Breast epithelium (tissue), 3 donors: ENCODE measurements at regions not wholly inside any gene's neighbourhood (a gene's known extent, or its start where the extent isn't known, plus 50 kb on each side); places are given as distances from the start of the nearest gene placed in this dataset.
"Not testable (repeated sequence)": the region's sequence is repeated elsewhere in the genome, so short reads cannot be mapped to it uniquely, and the experiment has no call there.

Source experiments
- POLR2A ChIP-seq: fragments of 450-650 bp; IDR thresholded peaks from one replicate; pipeline ENCODE4 v1.6.1; 2016; ENCODE audit warnings: antibody characterized with exemption, mild to moderate bottlenecking, moderate library complexity
- POLR2AphosphoS5 ChIP-seq, 3 donors: sonication (generic); formaldehyde crosslinking; IDR thresholded peaks; one replicate each; pipeline ENCODE4 v1.6.1; 2017; ENCODE audit warnings: antibody characterized with exemption in 3 of 3
- TF ChIP-seq, protein P1 (sequence below), 3 donors: fragments of 450-650 bp; IDR thresholded peaks; one replicate each; pipeline ENCODE4 v1.5.1; 2016 to 2017; ENCODE audit warnings: antibody characterized with exemption in 3 of 3, mild to moderate bottlenecking in 3 of 3, moderate library complexity in 3 of 3

DNA sequence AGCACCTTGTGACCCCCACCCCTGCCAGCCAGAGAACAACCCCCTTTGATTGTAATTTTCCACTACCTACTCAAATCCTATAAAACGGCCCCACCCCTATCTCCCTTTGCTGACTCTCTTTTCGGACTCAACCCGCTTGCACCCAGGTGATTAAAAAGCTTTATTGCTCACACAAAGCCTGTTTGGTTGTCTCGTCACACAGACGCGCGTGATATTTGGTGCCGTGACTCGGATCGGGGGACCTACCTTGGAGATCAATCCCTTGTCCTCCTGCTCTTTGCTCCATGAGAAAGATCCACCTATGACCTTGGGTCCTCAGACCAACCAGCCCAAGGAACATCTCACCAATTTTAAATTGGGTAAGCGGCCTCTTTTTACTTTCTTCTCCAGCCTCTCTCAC is 995.0 kb upstream of the LCORL start:
- TF ChIP-seq, protein P1, sequence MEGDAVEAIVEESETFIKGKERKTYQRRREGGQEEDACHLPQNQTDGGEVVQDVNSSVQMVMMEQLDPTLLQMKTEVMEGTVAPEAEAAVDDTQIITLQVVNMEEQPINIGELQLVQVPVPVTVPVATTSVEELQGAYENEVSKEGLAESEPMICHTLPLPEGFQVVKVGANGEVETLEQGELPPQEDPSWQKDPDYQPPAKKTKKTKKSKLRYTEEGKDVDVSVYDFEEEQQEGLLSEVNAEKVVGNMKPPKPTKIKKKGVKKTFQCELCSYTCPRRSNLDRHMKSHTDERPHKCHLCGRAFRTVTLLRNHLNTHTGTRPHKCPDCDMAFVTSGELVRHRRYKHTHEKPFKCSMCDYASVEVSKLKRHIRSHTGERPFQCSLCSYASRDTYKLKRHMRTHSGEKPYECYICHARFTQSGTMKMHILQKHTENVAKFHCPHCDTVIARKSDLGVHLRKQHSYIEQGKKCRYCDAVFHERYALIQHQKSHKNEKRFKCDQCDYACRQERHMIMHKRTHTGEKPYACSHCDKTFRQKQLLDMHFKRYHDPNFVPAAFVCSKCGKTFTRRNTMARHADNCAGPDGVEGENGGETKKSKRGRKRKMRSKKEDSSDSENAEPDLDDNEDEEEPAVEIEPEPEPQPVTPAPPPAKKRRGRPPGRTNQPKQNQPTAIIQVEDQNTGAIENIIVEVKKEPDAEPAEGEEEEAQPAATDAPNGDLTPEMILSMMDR (IDR thresholded peaks at IDR 0.05) = not testable (repeated sequence)
- not testable (repeated sequence) for TF ChIP-seq POLR2AphosphoS5 (IDR thresholded peaks at IDR 0.05); POLR2A
